HT-29 (cell line): ENCODE measurements at regions not wholly inside any gene's neighbourhood (a gene's known extent, or its start where the extent isn't known, plus 50 kb on each side); places are given as distances from the start of the nearest gene placed in this dataset.

Experiments
- DNase-seq: peaks from one replicate; pipeline ENCODE4 v3.0.0-alpha.2; 2015; ENCODE audit warnings: low spot score

DNA sequence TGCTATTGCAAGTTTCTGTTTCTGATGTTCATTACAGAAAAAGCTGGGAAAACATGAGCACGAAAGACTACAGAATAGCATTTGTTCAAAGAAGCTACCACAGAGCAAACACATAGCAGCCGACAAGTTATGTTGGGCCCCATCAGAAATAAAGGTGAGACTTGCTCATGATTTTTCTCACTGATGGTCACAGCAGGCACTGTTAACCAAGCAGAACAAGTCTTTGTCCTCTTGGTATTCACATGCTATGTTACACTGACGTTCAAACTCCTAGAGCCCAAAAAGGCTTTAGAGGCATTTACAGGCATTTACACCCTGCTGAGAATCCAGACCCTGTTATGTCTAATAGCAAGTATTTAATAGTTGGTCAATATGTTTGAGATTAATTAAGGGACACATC, 235.0 kb upstream of the HNMT start:
- DNase-seq, result no peak

DNA sequence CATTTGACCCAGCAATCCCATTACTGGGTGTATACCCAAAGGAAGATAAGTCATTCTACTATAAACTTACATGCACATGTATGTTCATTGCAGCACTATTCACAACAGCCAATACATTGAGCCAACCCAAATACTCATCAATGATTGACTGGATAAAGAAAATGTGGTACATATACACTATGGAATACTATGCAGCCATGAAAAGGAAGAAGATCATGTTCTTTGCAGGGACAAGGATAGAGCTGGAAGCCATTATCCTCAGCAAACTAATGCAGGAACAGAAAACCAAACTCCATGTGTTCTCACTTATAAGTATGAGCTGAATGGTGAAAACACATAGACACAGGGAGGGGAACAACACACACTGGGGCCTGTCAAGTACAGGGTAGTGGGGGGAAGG, 226.7 kb upstream of the HNMT start:
- no peak for DNase-seq

DNA sequence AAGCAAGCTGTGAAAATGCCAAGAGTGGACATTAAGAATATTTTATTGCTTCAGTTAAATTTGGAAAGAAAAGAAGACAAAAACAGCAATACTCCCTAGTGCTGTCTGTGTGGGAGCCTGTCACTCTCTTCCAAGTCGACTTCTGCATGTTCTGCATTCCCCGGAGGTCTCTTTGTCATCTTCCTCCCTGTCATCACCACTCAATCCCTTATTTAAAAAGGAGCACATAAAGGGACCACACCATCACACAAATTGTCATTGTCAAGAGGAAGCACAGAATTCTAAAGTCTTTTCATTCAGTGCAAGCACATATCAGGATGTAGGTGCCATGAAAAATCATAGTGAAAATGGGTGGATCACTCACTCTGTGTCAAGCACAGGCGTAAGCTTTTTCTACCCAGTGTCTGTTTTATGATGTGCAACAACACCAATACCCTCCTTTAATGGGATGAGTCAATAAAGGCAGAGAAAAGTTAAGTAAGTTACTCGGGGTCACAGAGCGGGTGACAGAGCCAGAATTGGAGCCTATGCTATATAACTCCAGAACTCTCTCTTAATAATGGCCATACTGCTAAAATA, 222.4 kb upstream of the HNMT start:
- peak; percentile 11 for DNase-seq

DNA sequence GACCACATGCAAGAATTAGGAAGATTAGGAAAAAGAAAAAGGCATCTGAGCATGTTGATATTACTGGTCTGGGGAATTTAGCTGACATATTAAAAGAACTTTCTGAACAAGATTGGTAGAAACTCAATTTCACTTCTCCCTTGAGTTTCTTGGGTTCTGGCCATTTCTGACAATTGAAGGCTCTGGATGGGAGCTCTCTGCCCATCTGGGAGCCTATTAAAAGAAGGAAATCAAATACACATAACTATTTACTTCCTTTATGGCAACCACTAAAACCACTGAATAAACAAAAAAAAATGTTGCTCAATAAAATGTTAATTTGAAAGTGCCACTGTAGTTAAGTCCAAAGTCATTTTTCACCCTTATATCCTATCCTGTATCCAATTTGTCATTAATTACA, 216.8 kb upstream of the HNMT start:
- DNase-seq, result peak; percentile 46

DNA sequence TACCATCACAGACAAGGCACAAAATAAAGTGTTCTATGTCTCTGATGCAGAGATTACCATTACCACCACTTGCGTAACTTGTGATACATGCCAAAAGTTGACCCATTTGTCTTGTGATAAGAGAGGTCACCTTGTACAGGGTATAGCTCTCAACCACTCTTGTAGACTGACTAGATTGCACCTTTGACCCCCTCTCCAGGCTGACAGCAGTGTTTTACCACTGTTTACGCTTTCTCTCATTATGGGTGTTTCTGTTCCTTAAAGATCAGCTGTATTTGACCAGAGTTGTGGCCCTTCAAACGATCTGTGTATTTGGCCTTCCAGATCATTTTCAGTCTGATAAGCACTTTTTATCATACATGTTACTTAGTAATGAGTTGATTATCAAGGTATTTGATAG, 215.7 kb upstream of the HNMT start:
- DNase-seq, result no peak

DNA sequence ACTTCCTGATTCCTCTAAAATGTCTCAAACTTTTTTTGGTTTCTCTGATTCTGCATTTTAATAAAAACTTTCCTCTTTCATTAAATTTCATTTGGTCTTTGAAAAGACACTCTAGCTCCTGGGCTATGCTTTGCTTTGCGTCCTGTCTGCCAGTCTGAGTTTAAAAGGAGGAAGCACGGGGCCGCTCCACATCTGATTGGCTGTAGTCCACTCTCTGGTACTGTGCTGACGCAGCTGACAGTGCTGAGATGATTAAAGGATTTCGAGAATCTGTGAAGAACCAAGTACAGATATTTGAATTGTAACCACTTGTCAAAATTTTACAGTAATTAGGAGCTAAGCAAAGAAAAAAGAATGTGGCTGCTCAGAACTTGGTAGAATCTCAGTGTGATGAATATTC, 199.6 kb upstream of the HNMT start:
- peak; percentile 34 for DNase-seq

DNA sequence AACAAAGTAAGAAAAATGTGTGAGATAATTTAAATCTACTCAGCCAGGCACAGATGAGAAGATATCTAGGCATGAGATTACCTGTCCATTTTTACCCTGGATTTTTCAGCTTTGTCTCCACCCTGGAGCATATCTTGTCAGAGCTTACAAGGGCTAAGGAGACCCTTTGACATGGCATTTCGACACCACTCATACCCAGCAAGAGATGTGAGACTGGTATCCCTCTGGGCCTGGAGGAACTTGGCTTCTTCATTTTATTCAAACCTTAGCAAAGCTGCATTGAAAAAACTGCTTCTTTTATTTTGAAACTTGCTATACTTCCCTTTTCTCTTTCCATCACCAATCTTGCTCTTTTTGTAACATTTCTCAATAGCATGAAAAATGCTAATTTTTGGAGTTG, 194.9 kb upstream of the HNMT start:
- DNase-seq, result no peak

DNA sequence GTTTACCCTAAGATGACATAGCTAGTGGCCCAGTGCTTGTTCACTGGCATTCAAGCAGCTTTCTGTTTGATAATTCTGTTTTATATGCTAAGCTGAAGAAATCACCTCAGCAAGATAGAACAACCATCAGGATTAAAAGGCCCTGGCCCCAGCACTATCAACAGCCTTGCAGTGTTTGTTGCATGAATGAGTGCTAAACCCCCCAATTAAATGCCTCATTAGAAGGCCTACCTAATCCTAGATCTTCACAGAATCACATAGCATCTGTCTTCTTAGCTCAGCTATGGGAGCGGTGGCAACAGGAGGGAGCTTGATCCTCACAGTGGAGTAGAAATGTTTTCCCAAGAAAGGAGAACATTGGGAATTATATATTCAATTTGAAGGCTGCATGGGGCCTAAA, 194.1 kb upstream of the HNMT start:
- no peak for DNase-seq

DNA sequence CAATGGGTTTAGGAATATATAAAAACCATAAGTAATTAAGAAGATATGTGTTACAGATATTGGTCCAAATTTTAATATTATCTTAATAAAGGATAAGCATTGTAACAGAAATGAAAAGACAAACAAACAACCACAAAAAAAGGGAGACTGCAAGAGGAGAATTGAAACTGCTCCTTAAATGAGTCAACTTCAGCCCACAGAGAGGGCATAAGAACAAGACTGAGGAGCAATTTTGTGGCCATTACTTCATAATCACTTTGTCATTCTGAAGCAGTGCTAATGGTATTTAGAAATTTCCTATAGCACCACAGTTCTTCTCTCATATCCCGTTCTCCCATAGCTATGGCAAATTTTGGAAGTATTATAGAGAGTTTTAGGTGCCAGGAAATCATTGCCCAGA, 193.2 kb upstream of the HNMT start:
- no peak for DNase-seq

DNA sequence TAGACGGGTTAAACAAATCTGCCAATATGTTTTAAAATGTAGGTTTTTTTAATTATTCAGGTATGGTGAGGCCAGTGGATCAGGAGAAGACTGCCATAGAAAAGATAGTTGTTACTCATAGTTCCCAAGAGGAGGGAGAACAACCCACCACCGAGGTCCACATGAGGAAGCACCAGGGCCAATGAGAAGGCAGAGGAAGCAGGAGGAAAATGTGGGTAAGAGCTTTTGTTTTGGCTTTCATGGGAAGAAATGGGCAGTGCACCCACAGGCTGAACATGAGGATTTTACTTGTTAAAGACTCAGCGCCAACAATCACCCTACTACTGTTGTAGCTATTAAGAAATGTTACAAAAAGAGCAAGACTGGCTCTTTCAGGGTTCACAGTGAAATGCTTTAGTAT, 191.8 kb upstream of the HNMT start:
- DNase-seq, result no peak

DNA sequence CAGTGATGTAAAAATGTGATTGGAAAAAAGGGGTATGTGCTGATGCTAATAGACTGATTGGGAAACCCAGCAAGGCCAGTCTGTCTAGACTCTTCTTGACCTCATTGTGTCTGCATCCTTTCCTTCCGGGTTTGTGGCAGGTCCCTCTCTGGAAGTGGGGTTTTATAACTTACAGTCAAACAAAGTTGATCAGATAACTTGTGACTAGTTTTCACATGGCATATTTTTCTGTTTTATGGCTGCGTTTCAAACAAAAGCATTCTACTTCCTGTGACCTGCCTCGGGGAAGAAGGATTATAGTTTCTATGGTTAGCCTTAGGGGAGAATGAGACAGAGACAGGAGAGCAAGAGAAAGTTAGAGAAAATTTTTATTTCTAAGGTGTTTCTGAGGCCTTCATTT, 188.7 kb upstream of the HNMT start:
- peak; percentile 66 for DNase-seq

DNA sequence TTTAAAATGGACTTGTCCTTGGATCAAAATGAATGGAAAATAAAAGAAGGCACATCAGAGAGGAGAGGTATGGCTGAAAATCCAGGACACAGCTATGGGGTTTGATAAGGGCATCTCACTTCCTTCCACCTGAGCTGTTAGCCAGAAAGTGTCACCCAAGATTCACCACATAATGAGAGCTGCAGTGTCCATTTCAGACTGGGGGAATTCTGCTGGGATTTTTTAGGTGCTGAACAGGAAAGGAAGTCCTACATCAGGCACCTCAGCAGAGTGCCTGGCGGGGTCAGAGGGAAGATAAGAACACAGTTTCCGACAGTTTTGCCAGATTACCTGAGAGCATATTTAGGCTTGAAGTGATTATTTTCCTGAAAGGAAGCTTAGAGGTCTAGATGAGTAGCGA, 187.6 kb upstream of the HNMT start:
- DNase-seq, result no peak

DNA sequence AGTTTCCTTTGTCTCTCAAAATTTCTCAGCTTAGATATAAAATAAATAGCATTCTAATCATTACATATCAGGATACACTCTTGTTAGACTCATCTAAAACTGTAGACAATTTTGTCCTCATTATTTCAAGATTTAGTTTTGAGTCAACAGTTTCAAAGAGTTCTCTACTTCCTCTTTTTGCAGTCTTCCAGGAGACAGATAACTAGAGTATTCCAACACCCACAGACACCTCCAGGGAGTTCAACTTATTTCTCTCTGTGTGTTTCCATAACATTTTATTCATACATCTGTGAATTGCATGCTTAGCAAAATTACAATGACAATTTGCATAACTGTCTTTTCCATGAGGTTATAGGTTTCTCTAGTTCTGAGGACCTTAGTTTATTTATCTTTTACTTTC, 166.6 kb upstream of the HNMT start:
- DNase-seq, result no peak

DNA sequence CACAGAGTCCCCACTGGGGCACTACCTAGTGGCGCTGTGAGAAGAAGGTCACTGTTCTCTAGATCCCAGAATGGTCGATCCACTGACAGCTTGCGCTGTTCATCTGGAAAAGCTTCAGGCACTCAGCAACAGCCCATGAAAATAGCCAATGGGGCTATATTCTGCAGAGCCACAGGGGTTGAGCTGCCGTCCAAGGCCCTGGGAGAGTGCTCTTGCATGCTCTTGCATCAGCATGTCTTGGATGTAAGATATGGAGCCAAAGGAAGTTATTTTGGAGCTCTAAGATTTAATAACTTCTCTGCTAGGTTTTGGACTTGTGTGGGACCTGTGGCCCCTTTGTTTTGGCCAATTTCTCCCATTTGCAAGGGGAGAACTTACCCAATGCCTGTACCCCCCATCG, 164.7 kb upstream of the HNMT start:
- DNase-seq, result no peak

DNA sequence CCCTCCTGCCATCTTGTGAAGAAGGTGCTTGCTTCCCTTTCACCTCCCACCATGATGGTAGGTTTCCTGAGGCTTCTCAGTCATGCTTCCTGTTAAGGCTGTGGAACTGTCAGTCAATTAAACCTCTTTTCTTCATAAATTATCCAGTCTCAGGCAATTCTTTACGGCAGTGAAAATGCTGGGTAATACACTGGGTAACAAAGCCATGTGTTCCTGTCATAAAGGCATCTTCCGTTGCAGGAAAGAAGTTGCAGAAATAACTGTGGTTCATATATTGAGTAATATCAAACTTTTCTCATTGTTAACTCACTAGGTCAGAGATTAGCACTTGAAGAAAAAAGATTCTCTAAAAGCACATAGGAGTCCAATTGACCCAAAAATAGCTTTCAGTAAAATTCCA, 163.9 kb upstream of the HNMT start:
- DNase-seq, result no peak

DNA sequence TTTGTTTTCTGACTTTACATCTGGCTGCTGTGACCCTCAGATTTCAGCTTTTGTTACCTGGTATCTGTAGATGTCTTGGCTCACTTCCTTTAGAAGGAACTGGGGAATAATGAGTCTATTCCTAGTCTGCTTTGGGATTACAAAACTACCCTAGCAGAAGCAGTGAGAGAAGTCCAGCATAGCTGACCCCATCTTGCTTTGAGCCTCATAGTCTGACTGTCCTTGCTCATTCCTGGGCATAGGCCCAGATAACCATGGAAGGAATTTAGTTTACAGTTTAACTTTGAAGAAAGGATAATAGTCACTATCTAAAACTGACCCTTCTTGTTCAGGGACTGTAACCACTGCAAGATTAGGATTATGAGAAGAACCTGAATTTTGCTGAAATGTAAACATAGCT, 163.0 kb upstream of the HNMT start:
- no peak for DNase-seq

DNA sequence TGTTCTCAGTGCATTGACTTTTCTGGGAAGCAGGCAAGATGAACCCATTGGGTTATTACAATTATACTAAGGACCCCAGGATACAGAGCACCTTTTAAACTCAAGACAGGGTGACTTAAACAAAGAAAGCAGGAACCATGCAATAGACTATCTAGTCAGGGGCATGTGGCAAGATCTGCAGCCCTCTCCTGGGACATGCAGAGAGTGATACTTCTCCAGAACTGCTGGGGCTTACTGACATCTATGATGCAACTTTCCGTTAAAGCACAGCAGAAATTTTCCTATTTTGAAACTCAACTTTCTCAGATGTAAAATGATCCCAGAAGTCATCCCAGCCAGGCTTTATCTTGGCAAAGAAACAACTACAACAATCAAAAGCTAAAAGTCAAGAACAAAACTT, 162.2 kb upstream of the HNMT start:
- DNase-seq, result no peak

DNA sequence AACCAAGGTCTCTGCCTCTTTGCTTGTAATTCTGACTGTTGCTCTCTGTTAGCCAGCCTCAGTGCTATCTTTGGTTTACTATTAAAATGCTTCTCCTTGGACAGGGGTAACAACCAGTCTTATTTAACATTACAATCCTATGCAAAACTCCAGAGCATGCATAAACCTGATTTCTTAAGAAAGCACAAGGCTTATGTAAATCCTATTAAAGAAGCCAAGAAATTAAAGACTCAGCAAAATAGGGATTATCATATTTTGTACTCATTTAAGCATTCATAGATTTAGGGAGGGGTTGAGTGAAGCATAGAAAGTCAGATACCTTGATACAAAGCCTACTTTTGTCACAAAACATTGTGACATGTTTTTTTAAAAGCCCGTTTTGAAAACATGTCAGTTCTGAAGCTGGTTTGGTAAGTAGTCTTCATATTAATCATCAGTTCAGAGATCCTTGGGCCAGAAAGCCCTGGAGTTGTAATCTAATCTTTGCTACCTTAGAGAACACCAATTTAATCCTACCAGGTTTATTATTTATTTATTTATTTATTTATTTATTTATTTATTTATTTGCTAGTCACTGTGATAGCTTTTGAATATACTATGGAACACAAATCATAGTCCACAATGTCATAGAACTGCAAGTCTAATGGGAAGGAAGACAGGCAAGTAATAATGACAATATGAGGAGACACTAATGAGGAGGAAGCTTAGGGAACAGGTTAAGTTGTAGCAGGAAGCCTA, 158.0 kb upstream of the HNMT start:
- DNase-seq, result no peak

DNA sequence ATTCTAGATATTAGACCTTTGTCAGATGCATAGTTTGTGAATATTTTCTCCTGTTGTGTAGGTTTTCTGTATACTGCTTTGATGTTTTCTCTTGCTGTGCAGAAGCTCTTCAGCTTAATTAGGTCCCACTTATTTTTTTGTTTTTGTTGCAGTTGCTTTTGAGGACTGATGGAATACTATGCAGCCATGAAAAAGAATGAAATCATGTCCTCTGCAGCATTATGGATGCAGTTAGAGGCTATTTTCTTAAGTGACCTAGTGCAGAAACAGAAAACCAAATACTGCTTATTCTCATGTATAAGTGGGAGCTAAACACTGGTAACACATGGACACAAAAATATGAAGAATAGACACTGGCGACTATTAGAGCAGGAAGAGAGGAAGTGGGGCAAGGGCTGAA, 155.0 kb upstream of the HNMT start:
- no peak for DNase-seq

DNA sequence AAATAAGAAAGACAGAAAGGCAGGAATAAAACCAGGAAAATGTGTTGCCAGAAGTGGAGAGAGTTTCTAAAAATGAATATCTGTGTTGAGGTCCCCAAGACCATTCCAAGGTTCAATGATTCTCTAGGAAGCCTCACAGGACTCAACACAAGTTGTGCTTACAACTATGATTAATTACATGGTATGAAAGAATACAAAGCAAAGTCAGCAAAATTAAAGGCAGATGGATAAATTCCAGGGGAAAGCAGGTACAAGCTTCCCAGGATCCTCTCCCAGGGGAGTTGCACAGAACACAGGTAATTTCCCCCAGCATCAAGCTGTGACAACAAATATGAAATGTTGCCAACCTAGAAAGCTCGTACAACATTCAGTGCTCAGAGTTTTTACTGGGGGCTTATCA, 154.4 kb upstream of the HNMT start:
- DNase-seq, result no peak

DNA sequence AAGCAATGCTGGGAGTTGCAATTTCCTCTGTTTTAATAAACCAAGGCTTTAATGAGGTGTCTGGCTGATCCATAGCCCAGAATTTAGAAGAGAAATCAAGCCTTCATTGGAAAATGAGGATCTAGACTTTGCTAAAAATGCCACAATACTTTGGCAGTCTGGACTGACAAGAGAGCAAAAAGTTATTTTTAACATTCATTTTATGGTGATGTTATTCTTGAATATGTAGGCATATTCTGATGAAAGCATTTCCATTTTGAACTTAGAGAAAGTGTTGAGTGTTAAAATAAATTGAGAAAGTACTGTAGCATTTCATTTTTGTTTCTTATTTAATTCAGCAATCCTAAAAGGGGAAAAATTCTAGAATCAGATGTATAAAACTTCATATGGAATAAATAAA, 151.8 kb upstream of the HNMT start:
- DNase-seq, result no peak

DNA sequence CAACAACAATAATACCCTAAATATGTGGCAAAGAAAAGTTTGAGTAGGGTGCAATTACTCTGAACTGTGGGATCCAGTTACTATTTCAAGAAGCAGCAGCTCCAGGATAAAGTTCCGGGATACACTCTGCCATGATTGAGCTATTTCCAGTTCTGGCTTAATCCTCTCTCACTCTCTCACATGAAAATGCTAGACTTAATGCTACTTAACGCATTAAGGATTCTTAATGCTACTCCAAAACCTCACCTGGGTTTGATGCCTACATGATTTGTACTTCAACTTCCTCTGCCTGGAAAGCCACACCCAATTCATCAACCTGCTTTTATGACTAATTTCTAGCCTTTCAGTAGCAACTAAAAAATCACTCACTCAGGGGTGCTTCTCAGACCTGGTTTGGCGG, 151.1 kb upstream of the HNMT start:
- DNase-seq, result no peak

DNA sequence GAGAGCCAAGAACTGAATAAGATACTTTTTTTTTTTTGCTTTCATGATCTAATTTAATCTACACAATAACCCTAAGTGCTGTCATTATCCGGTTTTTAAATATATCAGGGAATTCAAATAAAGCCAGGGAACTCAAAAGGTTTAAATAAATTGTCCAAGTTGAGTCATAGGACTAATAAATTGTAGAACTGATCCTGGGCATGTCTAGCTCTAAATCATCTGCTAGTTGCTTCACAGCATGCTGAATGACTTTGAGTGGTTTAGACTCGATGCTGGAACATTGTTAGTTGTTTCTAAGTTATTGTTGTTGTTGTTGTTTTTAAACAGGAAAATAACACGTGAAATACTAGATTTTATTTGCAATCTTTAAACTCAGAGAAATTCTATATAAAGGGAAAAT, 147.2 kb upstream of the HNMT start:
- DNase-seq, result no peak

DNA sequence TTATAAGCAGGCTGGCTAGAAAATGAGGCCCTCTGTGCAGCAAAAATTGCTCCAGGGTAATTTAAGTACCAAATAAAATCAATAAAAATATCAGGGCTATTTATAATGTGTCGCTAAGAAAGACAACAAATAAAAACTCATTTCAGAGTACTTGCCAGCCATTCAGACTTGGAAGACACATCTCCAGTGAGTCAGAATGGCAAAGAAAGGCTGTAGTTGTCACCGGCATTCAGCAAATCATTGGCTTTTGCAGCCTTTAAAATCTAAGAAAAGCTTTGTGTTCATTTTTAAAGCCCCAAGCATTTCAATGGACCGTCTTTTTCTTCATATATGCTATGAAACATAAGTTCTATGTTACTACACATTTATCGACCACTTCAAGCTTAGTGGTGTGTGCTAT, 141.1 kb upstream of the HNMT start:
- DNase-seq, result no peak
